Adrenal gland (tissue), 5 donors: ENCODE measurements at regions not wholly inside any gene's neighbourhood (a gene's known extent, or its start where the extent isn't known, plus 50 kb on each side); places are given as distances from the start of the nearest gene placed in this dataset.

ENCODE experiments used
- CTCF ChIP-seq, 6 experiments: fragments of 450-650 bp in 4 of 6; fragments of 200-600 bp in 2 of 6; sonication (generic) in 1 of 6; IDR thresholded peaks; 1 replicate in 5 of 6; 2 replicates in 1 of 6; pipeline versions ENCODE4 v1.5.1 to v1.8.0; 2016 to 2021; ENCODE audit warnings: antibody characterized with exemption in 6 of 6, mild to moderate bottlenecking in 2 of 6, moderate library complexity in 1 of 6
- POLR2A ChIP-seq, 2 donors: fragments of 450-650 bp; IDR thresholded peaks; one replicate each; pipeline ENCODE4 v1.6.1; 2017; ENCODE audit warnings: antibody characterized with exemption in 2 of 2, mild to moderate bottlenecking in 2 of 2, moderate library complexity in 1 of 2
- donor health status: DM: no; HTN: no; CAD: no.

- TF ChIP-seq CTCF (IDR thresholded peaks at IDR 0.05) (no peak), POLR2A (IDR thresholded peaks at IDR 0.05) (no peak)
These were observed 376.8 kb upstream of the THBS1 start for GRCh38 chr15:39204031-39204430.
